HEK293T (cell line): ENCODE measurements at regions not wholly inside any gene's neighbourhood (a gene's known extent, or its start where the extent isn't known, plus 50 kb on each side); places are given as distances from the start of the nearest gene placed in this dataset.
"Not testable (repeated sequence)": the region's sequence is repeated elsewhere in the genome, so short reads cannot be mapped to it uniquely, and the experiment has no call there.

ENCODE experiments used
- CTCF ChIA-PET: fragments of 350-600 bp; formaldehyde crosslinking; extraction: SDS; loops from one replicate; lab custom pipeline; 2021; ENCODE audit warnings: antibody characterized with exemption, inconsistent platforms; lab: Yijun Ruan, JAX
- POLR2A ChIA-PET: fragments of 350-600 bp; formaldehyde crosslinking; extraction: SDS; loops from one replicate; lab custom pipeline; 2020; ENCODE audit warnings: antibody characterized with exemption, inconsistent platforms; lab: Yijun Ruan, JAX
- DNase-seq: peaks from one replicate; pipeline ENCODE4 v3.0.0; 2012; ENCODE audit warnings: mixed read lengths; ENCODE audit errors: extremely low spot score
- ARNT ChIP-seq: fragments of 450-650 bp; IDR thresholded peaks from 2 replicates; pipeline ENCODE4 v1.6.1; 2017; ENCODE audit warnings: mild to moderate bottlenecking
- BHLHE40 ChIP-seq: fragments of 450-650 bp; IDR thresholded peaks from 2 replicates; pipeline ENCODE4 v1.6.1; 2016; ENCODE audit warnings: mild to moderate bottlenecking, moderate library complexity, borderline replicate concordance
- CTBP1 ChIP-seq: fragments of 450-650 bp; IDR thresholded peaks from 2 replicates; pipeline ENCODE4 v1.6.1; 2016; ENCODE audit warnings: borderline replicate concordance
- ELF4 ChIP-seq: fragments of 450-650 bp; IDR thresholded peaks from 2 replicates; pipeline ENCODE4 v1.6.1; 2017; ENCODE audit warnings: antibody characterized with exemption
- FOXA1 ChIP-seq: fragments of 450-650 bp; IDR thresholded peaks from 2 replicates; pipeline ENCODE4 v1.6.1; 2016; ENCODE audit warnings: mild to moderate bottlenecking
- FOXK2 ChIP-seq: fragments of 450-650 bp; IDR thresholded peaks from 2 replicates; pipeline ENCODE4 v1.6.1; 2016; ENCODE audit warnings: mild to moderate bottlenecking
- FOXM1 ChIP-seq: fragments of 450-650 bp; IDR thresholded peaks from 2 replicates; pipeline ENCODE4 v1.6.1; 2017; ENCODE audit warnings: mild to moderate bottlenecking, borderline replicate concordance
- HDGF ChIP-seq: fragments of 450-650 bp; IDR thresholded peaks from 2 replicates; pipeline ENCODE4 v1.6.1; 2017; ENCODE audit warnings: antibody characterized with exemption, borderline replicate concordance
- L3MBTL2 ChIP-seq: fragments of 450-650 bp; conservative IDR thresholded peaks from 2 replicates; pipeline ENCODE4 v1.6.1; 2016; ENCODE audit warnings: mild to moderate bottlenecking
- LEF1 ChIP-seq: fragments of 450-650 bp; IDR thresholded peaks from 2 replicates; pipeline ENCODE4 v1.6.1; 2017; ENCODE audit warnings: mild to moderate bottlenecking, borderline replicate concordance
- NFRKB ChIP-seq: fragments of 450-650 bp; IDR thresholded peaks from 2 replicates; pipeline ENCODE4 v1.6.1; 2016; ENCODE audit warnings: mild to moderate bottlenecking, moderate library complexity
- SP1 ChIP-seq: fragments of 450-650 bp; IDR thresholded peaks from 2 replicates; pipeline ENCODE4 v1.6.1; 2017
- SUZ12 ChIP-seq: fragments of 450-650 bp; IDR thresholded peaks from 2 replicates; pipeline ENCODE4 v1.6.1; 2016; ENCODE audit warnings: mild to moderate bottlenecking
- TARDBP ChIP-seq: fragments of 450-650 bp; IDR thresholded peaks from 2 replicates; pipeline ENCODE4 v1.6.1; 2016
- ZNF384 ChIP-seq: fragments of 450-650 bp; IDR thresholded peaks from 2 replicates; pipeline ENCODE4 v1.6.1; 2016
- TF ChIP-seq, protein P1 (sequence below): fragments of 450-650 bp; IDR thresholded peaks from 2 replicates; pipeline ENCODE4 v1.6.1; 2016

DNA sequence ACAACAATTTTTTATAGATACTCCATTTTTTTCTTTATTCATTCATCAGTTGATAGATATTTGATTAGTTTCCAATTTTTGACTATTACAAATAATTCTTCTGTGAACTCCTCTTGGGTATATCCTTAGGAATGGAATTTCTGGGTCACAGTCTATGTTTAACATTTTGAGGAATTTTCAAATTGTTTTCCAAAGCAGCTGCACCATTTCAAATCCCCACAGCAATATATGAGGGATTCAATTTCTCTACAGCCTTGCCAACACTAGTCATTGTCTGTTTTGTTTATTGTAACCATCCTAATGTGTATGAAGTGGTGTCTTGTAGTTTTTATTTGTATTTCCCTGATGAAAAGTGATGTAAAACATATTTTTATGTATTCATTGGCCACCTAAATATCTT lies 320.3 kb upstream of the DEFB112 start:
- TF ChIP-seq ELF4 (no peak), L3MBTL2 (no peak), FOXA1 (no peak), FOXK2 (no peak), BHLHE40 (no peak), FOXM1 (no peak), SP1 (no peak), CTBP1 (no peak), LEF1 (no peak), ZNF384 (no peak), TARDBP (no peak), SUZ12 (no peak), HDGF (no peak), ARNT (no peak)
- TF ChIP-seq, protein P1, sequence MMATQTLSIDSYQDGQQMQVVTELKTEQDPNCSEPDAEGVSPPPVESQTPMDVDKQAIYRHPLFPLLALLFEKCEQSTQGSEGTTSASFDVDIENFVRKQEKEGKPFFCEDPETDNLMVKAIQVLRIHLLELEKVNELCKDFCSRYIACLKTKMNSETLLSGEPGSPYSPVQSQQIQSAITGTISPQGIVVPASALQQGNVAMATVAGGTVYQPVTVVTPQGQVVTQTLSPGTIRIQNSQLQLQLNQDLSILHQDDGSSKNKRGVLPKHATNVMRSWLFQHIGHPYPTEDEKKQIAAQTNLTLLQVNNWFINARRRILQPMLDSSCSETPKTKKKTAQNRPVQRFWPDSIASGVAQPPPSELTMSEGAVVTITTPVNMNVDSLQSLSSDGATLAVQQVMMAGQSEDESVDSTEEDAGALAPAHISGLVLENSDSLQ: no peak
- ChIA-PET CTCF (no interaction called here), POLR2A (no interaction called here)
- DNase-seq: no peak

DNA sequence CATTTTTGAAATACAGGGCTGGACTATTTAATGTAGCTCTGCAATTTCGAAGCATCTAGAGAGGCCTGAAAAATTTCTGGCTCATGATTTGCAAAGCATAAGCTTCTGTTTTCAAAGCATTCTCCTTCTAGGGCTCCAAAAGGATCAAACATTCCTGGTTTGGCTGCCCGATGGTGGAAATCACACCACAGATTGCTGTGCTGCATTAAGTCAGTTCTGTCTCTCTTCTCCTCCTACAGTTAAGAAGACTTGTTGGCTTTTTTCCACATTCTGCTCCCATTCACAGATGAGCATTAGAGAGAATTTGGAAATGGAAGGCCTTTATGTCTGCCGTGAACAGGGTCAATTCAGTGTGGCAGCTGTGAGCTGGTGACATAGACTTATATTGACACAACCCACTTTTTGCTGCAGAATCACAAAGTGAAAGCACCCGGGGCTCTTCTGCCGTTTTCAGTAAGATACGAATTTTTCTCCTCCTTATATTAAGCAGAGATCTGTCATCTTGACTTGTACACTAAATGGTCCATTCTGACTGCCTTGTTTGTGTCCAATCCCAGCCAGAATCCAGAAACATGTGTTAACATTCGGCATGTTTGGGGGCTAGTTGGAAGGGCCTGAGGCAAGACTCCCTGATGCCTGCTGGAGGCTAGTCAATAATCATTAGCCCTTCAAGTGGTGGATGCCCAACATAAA lies 330.8 kb upstream of the DEFB112 start:
- DNase-seq: no peak
- TF ChIP-seq TARDBP (no peak), NFRKB (no peak), SP1 (no peak), LEF1 (no peak), ELF4 (no peak)
- CTCF ChIA-PET: interaction anchor here (0.8 kb wide), 1 partner anchor 12 kb away, joined by 3 read pairs; no protein-coding TSS in a partner anchor
- POLR2A ChIA-PET: no interaction called here

DNA sequence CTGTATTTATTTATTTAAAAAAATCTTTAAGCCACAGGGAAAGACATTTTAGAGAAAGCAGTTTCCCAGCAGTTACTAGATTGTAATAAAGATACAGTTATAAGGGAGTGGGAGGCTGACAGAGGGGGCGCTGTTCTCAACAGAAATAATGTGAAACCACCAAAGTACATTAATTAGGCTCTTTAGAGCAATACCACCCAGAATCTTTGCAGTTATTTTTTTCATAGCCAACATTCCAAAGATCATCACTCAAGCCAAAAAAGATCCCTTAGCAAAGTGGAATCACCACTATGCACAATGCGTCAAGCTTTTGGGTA lies 331.3 kb upstream of the DEFB112 start:
- CTCF ChIA-PET: no interaction called here
- TF ChIP-seq L3MBTL2 (no peak), FOXK2 (no peak), ZNF384 (no peak), FOXM1 (no peak), SUZ12 (no peak), ARNT (no peak), FOXA1 (no peak), TARDBP (no peak), BHLHE40 (no peak), HDGF (no peak)
- TF ChIP-seq, protein P1: no peak
- peak; percentile 6 for DNase-seq
- POLR2A ChIA-PET: no interaction called here

DNA sequence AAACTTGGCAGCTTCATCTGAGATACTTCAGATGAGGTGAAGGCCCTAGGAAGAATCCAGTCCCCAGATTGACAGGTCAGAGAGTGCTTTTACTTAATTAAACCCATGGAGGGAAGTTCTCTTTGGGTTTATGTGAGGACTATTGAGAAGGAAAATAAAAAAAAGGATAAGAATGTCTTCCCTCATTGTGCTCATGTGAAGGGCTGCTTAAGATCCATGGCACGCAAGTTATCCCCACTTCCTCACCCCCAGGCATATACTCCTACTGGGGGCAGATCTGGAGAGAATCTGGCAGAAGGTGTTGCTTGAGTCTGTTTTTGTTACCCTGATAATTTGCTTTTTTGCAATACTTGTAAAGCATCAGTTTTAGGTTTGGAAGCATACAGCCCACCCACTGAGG lies 322.9 kb upstream of the TFAP2D start:
- no peak for DNase-seq
- no peak for TF ChIP-seq FOXM1
- no peak for TF ChIP-seq HDGF
- TF ChIP-seq L3MBTL2: no peak
- TF ChIP-seq FOXA1: no peak
- TF ChIP-seq ELF4: no peak
- TF ChIP-seq ZNF384: no peak
- no peak for TF ChIP-seq FOXK2
- TF ChIP-seq, protein P1: no peak
- TF ChIP-seq NFRKB: no peak
- no peak for TF ChIP-seq BHLHE40
- TF ChIP-seq LEF1: no peak
- TF ChIP-seq TARDBP: no peak
- TF ChIP-seq ARNT: no peak
- no peak for TF ChIP-seq SUZ12
- TF ChIP-seq SP1: no peak
- no peak for TF ChIP-seq CTBP1
- ChIA-PET POLR2A (no interaction called here), CTCF (no interaction called here)

DNA sequence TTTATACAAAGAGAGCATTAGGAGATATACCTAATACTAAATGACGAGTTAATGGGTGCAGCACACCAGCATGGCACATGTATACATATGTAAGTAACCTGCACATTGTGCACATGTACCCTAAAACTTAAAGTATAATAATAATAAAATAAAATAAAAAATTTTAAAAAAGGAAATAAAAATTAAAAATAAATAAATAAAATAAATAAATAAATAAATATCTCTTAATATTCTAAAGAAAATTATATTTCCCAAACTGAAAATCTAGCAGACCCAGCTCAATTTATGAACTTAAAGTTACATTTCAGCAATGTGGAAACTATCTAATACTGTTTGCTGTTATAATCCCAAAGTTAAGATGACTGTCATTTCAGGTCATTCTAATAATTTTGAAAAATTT lies 319.2 kb upstream of the TFAP2D start:
- CTCF ChIA-PET, POLR2A ChIA-PET, DNase-seq: not testable (repeated sequence)

DNA sequence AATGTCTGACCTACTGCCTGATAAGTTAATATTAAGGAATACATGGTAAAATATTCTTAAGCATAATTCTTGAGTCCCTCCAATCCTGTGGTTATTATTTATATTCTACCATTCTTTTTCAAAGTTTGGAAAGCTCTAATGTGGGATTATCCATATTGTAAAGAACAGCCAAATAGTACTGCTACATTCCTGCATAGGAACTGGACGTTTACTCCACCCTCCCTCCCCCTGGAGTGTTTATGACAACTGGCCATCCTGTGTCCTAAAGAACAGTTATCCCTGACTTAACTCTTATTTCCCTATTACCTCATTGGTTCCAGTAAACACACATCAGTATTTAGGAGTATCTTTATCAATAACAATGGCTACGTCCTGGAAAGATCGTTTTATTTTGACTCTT lies 308.7 kb upstream of the TFAP2D start:
- TF ChIP-seq ELF4 (no peak), BHLHE40 (no peak), ZNF384 (no peak), L3MBTL2 (no peak), FOXM1 (no peak), TARDBP (no peak), FOXA1 (no peak), SP1 (no peak), NFRKB (no peak), CTBP1 (no peak), SUZ12 (no peak), LEF1 (no peak), ARNT (no peak), FOXK2 (no peak), HDGF (no peak)
- TF ChIP-seq, protein P1: no peak
- ChIA-PET CTCF (no interaction called here), POLR2A (no interaction called here)
- no peak for DNase-seq
